ENCODE measurements at regions not wholly inside any gene's neighbourhood (a gene's known extent, or its start where the extent isn't known, plus 50 kb on each side); places are given as distances from the start of the nearest gene placed in this dataset.
A peak's percentile ranks its signal among the peaks of the same experiment; 100 is the strongest.
"Not testable (repeated sequence)": the region's sequence is repeated elsewhere in the genome, so short reads cannot be mapped to it uniquely, and the experiment has no call there.

DNA sequence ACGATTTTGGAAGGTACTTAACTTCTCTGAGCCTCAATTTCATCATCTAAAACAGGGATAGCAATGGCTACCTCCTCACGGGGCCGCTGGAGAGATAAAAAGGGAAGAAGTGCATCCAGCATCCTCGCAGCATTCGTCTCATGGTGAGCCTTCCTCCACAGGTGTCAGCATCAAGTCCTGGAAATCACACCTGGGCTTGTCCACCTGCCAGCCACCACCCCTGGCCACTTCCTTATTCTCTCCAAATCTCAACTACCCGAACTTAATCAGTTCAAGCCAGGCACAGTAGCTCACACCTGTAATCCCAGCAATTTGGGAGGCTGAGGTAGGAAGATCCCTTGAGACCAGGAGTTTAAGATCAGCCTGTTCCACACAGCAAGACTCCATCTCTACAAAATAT, 234.5 kb downstream of the LY86 start:
- TF ChIP-seq POLR2AphosphoS5 (IDR thresholded peaks at IDR 0.05; ENCODE audit: low read depth, low read length) (no peak), TAF1 (IDR thresholded peaks at IDR 0.05; ENCODE audit: borderline replicate concordance, low read depth, low read length) (no peak), POLR2A (IDR thresholded peaks at IDR 0.05; ENCODE audit: low read depth, low read length) (no peak)
- DNase-seq (ENCODE audit: insufficient read length) = no peak
- peak; percentile 27 for FAIRE-seq

GRCh38 chr6:6823568-6824224, 235.2 kb downstream of the LY86 start:
- no peak for FAIRE-seq
- no peak for TF ChIP-seq POLR2A (IDR thresholded peaks at IDR 0.05; ENCODE audit: low read depth, low read length)
- TF ChIP-seq POLR2AphosphoS5 (IDR thresholded peaks at IDR 0.05; ENCODE audit: low read depth, low read length) = no peak
- TF ChIP-seq TAF1 (IDR thresholded peaks at IDR 0.05; ENCODE audit: borderline replicate concordance, low read depth, low read length) = no peak
- no peak for DNase-seq (ENCODE audit: insufficient read length)

DNA sequence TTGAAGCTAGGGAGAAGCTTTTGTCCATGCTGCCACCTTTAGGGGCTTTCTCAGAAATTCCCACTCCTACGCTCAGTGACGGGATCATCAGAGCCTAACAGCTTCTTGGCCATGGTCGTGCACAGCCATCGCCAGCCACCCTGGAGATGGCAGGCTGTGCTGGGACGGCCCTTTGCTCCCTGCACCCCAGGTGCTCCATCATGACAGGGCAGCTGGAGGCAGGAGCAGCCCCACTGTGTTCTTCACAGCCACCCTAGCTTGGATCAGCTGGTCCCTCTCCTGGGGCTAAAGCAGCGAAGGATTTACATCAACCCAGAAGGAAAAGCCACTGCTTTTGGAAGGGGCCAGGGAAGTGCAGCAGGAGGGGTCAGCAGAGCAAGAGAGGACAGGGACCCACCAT, 235.9 kb downstream of the LY86 start:
- TF ChIP-seq POLR2A (IDR thresholded peaks at IDR 0.05; ENCODE audit: low read depth, low read length) = no peak
- no peak for TF ChIP-seq POLR2AphosphoS5 (IDR thresholded peaks at IDR 0.05; ENCODE audit: low read depth, low read length)
- no peak for TF ChIP-seq TAF1 (IDR thresholded peaks at IDR 0.05; ENCODE audit: borderline replicate concordance, low read depth, low read length)
- no peak for DNase-seq (ENCODE audit: insufficient read length)
- FAIRE-seq = no peak

DNA sequence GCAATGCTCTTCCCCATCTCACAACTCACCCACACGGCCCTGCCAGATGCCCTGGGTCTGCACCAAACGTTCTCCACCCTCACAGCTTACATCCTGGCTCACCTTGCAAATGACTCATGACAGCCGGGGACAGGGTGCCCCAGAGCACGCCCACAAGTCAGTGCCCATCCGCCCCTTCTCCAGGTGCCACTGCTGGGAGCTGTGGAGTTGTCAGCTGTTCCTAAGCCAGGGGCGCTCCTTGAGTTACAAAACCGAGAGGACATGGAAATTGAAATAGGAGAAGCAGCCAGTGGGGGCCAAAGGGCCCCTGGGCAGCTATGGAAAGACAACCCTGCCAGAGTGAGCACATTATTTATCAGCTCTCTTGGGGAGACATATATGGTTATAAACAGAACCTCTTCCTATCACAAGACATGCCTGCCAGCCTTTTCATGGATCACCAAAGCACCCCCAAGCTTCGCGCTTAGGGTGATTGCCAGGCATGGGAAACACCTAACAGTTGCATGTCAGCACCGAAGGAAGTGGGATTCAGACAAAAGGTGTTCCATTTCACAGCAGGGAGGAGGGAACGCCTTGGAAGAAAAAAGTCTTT, 236.8 kb downstream of the LY86 start:
- FAIRE-seq = no peak
- TF ChIP-seq TAF1 (IDR thresholded peaks at IDR 0.05; ENCODE audit: borderline replicate concordance, low read depth, low read length) = no peak
- TF ChIP-seq POLR2AphosphoS5 (IDR thresholded peaks at IDR 0.05; ENCODE audit: low read depth, low read length) = no peak
- no peak for TF ChIP-seq POLR2A (IDR thresholded peaks at IDR 0.05; ENCODE audit: low read depth, low read length)
- no peak for DNase-seq (ENCODE audit: insufficient read length)

- DNase-seq (ENCODE audit: insufficient read length) (peak; percentile 56), FAIRE-seq (peak; percentile 61)
- TF ChIP-seq POLR2AphosphoS5 (IDR thresholded peaks at IDR 0.05; ENCODE audit: low read depth, low read length) (no peak), POLR2A (IDR thresholded peaks at IDR 0.05; ENCODE audit: low read depth, low read length) (no peak), TAF1 (IDR thresholded peaks at IDR 0.05; ENCODE audit: borderline replicate concordance, low read depth, low read length) (no peak)
Measured at GRCh38 chr6:6826095-6826901, 237.8 kb downstream of the LY86 start.

DNA sequence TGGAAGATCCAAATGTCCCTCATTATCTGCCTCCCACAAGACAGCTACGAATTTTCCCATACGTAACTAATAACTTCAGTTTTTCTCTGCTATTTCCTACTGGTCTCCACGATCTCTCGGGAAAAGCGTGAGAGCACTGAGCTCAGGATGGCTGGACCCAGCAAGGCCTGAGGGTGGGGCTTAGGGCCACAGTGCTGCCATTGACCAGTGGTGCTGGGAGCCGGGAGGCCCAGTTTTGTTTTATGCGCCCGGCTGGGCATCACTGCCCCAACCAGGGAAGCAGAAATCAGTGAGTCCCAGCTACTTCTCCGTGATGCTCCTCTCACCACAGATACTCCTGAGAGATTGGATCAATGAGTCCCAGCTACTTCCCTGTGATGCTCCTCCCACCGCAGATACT, 238.4 kb downstream of the LY86 start:
- TF ChIP-seq TAF1 (IDR thresholded peaks at IDR 0.05; ENCODE audit: borderline replicate concordance, low read depth, low read length) = no peak
- TF ChIP-seq POLR2AphosphoS5 (IDR thresholded peaks at IDR 0.05; ENCODE audit: low read depth, low read length) = no peak
- no peak for TF ChIP-seq POLR2A (IDR thresholded peaks at IDR 0.05; ENCODE audit: low read depth, low read length)
- FAIRE-seq (no peak), DNase-seq (ENCODE audit: insufficient read length) (no peak)

DNA sequence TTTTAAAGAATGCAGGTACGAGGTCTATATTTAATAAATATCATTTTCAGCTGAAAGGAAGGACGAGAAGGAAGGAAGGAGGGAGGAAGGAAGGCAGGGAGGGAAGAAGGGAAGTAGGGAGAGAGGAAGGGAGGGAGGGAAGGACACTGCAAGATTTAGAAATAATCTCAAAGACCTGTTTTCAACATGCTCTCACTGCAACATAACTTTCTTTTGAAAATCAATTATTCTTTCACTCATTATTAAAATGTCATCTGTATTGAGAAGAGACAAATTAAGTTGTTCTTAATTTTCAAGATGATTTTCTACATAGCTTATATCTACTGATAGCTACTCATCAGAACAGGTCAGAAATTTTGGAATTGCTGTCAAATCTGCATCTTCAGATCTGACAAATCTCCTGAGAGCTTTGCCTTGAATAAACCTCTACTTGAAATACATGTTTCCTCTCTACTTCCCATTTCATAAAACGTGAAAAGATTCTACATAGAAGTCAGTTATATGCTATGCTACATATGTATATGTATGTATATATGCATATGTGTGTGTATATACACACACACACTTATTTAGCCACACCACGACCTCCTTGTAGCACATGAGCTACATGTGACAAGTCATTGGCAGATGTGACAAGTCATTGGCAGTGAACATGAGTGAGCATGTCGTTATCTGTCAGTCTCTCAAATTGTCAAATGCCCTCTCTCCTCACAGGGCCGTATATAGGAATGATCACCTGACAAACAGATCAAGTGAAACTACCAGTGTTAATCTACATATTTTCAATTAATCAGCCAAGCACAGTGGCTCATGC, 241.6 kb downstream of the LY86 start:
- DNase-seq (ENCODE audit: insufficient read length) (no peak), FAIRE-seq (peak; percentile 44)
- TF ChIP-seq POLR2AphosphoS5 (IDR thresholded peaks at IDR 0.05; ENCODE audit: low read depth, low read length) (no peak), TAF1 (IDR thresholded peaks at IDR 0.05; ENCODE audit: borderline replicate concordance, low read depth, low read length) (no peak)

GRCh38 chr6:6830686-6831063, 242.2 kb downstream of the LY86 start:
- DNase-seq (ENCODE audit: insufficient read length); FAIRE-seq: not testable (repeated sequence)

- no peak for FAIRE-seq
Measured at GRCh38 chr6:6832439-6832838, 243.9 kb downstream of the LY86 start.

DNA sequence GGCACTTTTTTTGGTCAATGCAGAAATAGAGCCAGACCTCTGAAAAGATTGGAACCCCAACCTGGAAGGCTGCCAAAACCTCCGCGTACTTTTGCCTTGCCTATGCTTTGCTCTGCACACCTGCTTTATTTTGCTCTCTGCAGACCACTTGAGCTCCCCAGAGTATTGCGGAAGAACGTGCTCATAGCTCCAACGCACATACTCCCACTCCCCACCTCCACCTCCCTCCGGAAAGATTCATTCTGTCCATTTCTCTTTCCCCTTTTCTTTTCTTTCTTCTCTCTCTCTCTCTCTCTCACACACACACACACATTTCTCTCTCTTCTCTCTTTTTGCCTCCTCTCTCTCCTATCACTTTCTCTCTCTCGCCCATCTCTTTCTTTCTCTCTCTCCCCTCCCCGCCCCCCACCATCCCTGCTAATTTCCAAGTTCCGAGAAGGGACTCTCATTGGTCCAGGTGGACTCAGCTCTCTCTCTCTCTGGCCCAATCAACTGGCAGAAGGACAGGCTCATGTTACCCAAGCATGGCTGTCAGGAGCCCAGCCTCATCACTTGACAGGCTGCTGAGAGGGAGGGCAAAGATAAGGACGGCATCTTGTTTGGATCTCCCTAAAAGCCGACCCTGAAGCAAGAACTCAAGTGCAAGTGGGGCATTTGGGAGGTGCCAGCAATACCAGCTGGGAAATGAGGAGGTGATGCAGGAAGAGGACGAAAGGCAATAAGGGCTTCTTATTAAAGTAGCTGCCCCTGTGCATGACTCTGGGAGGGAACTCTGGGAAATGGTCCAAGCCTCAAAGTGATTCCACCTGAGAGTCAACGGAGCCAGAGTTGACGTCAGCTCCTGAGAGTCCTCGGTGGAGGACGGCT, 246.1 kb downstream of the LY86 start:
- TF ChIP-seq POLR2A (IDR thresholded peaks at IDR 0.05; ENCODE audit: low read depth, low read length) = no peak
- no peak for TF ChIP-seq TAF1 (IDR thresholded peaks at IDR 0.05; ENCODE audit: borderline replicate concordance, low read depth, low read length)
- no peak for TF ChIP-seq POLR2AphosphoS5 (IDR thresholded peaks at IDR 0.05; ENCODE audit: low read depth, low read length)
- FAIRE-seq (no peak), DNase-seq (ENCODE audit: insufficient read length) (no peak)

More at GRCh38 chr6:6832439-6832838, 243.9 kb downstream of the LY86 start:
- TF ChIP-seq TAF1 (IDR thresholded peaks at IDR 0.05; ENCODE audit: borderline replicate concordance, low read depth, low read length) (no peak), POLR2AphosphoS5 (IDR thresholded peaks at IDR 0.05; ENCODE audit: low read depth, low read length) (no peak), POLR2A (IDR thresholded peaks at IDR 0.05; ENCODE audit: low read depth, low read length) (no peak)
- DNase-seq (ENCODE audit: insufficient read length) = no peak

DNA sequence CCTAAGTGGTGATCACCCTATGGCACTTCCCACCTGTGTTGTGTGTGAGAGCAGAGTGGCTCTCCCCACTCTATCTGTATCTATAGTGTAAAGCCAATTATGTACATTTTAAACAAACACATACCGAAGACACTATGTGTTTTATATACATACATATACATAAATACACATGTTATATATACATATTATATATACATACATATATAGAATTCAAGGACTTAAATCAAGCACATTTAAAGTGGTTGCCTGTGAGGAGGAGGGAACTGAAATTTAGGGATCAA, 246.6 kb downstream of the LY86 start:
- DNase-seq (ENCODE audit: insufficient read length) = no peak
- no peak for TF ChIP-seq POLR2AphosphoS5 (IDR thresholded peaks at IDR 0.05; ENCODE audit: low read depth, low read length)
- no peak for TF ChIP-seq POLR2A (IDR thresholded peaks at IDR 0.05; ENCODE audit: low read depth, low read length)
- TF ChIP-seq TAF1 (IDR thresholded peaks at IDR 0.05; ENCODE audit: borderline replicate concordance, low read depth, low read length) = no peak
- FAIRE-seq = no peak

Data from GM12892 (cell line).